NB4 (cell line): ENCODE measurements at regions not wholly inside any gene's neighbourhood (a gene's known extent, or its start where the extent isn't known, plus 50 kb on each side); places are given as distances from the start of the nearest gene placed in this dataset.

Experiments used
- DNase-seq: peaks from one replicate; pipeline ENCODE4 v3.0.0; 2010; ENCODE audit warnings: low read depth
- H3K4me3 ChIP-seq: one replicate; pipeline ENCODE4 v1.5.1; 2011; ENCODE audit warnings: mild to moderate bottlenecking, low read depth, low read length, moderate library complexity
- MYC ChIP-seq: IDR thresholded peaks from 2 replicates; pipeline ENCODE4 v1.6.1; 2011; ENCODE audit warnings: low read depth, low read length
- POLR2A ChIP-seq: IDR thresholded peaks from 2 replicates; pipeline ENCODE4 v1.6.1; 2011; ENCODE audit warnings: mild to moderate bottlenecking; ENCODE audit not compliant: insufficient read length; ENCODE audit errors: extremely low read depth
- TF ChIP-seq, protein P1 (sequence below): IDR thresholded peaks from 2 replicates; pipeline ENCODE4 v1.6.1; 2011; ENCODE audit warnings: low read depth, low read length
- TF ChIP-seq, protein P2 (sequence below): IDR thresholded peaks from one replicate; pipeline ENCODE4 v1.5.1; 2012; ENCODE audit warnings: low read depth, low read length

DNA sequence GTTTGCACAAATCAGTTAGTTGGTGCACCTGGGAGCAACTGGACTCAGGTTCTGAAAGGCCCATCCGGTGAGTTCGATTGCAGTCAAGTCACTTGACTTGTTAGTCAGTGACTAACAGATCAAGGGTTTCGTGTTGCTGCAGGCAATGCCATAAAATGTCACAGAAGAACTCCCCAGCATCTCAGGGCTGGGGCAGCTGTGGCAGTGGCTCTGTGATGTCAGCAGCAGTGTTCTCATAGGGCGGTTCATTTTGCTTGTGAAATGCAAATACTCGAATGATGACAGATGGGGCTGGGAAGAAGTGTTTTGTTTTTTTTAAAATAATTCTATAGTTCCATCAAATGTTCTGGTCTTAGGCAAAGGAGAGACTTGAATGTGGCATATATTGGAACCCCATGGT is 287.8 kb downstream of the LMX1A start:
- TF ChIP-seq, protein P1, sequence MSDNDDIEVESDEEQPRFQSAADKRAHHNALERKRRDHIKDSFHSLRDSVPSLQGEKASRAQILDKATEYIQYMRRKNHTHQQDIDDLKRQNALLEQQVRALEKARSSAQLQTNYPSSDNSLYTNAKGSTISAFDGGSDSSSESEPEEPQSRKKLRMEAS = no peak
- no peak for TF ChIP-seq POLR2A
- no peak for TF ChIP-seq MYC
- TF ChIP-seq, protein P2, sequence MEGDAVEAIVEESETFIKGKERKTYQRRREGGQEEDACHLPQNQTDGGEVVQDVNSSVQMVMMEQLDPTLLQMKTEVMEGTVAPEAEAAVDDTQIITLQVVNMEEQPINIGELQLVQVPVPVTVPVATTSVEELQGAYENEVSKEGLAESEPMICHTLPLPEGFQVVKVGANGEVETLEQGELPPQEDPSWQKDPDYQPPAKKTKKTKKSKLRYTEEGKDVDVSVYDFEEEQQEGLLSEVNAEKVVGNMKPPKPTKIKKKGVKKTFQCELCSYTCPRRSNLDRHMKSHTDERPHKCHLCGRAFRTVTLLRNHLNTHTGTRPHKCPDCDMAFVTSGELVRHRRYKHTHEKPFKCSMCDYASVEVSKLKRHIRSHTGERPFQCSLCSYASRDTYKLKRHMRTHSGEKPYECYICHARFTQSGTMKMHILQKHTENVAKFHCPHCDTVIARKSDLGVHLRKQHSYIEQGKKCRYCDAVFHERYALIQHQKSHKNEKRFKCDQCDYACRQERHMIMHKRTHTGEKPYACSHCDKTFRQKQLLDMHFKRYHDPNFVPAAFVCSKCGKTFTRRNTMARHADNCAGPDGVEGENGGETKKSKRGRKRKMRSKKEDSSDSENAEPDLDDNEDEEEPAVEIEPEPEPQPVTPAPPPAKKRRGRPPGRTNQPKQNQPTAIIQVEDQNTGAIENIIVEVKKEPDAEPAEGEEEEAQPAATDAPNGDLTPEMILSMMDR = no peak
- DNase-seq = no peak
- H3K4me3 ChIP-seq = no peak overlapping the region

DNA sequence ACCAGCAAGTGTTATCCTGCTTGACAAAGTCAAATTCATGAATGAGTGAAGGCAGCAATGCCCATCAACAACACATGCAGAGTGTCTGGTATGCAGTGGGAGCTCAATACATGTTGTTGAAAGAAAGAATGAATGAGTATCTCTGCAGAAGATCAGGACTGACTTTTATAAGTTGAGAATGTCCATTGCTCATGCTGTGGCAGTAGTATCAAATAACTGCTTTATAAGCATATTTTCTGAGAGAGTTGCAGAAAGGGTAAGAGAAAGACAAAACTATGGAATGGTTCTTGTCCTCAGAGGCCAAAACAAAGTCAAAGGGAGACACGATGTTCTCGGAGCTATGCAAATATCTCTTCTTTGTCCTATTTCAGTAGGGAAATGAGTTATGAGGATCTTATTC is 288.7 kb downstream of the LMX1A start:
- TF ChIP-seq, protein P1 = no peak
- TF ChIP-seq, protein P2 = no peak
- TF ChIP-seq MYC = no peak
- H3K4me3 ChIP-seq = no peak overlapping the region
- no peak for DNase-seq

DNA sequence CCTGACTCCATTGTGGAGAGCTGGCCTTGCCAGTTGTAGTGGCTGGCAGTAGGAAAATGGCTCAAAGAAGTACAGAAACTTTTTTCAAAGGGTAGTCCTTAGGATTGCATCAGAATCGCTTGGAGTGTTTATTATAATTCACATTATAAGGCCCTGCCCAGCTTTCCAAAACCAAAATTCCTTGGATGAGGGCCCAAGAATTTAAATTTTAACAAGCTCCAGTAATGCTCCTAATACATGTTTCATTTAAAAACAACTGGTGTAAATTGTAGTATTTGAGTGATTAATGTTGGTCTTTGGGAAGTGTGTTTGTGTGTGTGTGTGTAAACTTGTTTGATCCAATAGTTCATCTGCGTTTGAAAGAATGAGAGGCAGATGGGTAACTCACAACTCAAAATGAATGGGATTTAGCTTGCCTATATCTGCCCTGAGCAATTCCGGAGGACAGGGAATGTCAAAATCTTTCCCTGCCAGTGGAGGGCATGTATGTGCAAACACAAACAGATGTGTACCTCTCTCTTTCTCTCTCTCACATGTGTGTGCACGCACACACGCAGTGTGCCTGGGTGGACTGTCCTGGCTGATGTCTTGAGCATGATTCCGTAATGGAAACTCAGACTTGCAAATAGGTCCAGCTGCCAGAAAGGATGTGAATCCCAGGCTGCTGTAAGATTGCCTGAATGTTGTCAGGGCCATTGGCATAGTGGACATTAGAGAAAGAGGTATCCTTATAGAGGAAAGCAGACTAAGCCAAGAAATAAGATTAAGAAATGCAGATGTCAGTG is 293.1 kb downstream of the LMX1A start:
- DNase-seq = no peak
- TF ChIP-seq POLR2A = no peak
- H3K4me3 ChIP-seq = no peak overlapping the region

DNA sequence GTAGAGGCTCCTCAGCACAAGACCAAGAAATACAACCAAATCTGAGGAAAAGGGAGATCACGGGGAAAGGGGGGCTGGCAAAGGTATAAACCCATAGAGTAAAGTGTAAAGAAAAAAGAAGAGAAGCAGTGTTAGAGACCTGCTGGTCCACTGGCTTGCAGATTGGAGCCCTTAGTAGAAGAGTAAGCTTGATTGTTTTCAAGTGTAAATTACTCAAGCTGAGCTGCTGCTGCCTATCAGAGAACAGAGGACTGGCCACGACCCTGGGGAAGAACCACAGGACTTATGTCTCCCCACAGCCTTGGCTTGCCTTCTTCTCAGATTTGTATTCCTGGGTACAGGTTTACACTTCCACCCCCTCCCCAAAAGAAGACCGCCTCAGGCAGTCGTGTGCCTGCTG is 294.2 kb downstream of the LMX1A start:
- TF ChIP-seq POLR2A = no peak
- TF ChIP-seq, protein P1 = no peak
- TF ChIP-seq, protein P2 = no peak

DNA sequence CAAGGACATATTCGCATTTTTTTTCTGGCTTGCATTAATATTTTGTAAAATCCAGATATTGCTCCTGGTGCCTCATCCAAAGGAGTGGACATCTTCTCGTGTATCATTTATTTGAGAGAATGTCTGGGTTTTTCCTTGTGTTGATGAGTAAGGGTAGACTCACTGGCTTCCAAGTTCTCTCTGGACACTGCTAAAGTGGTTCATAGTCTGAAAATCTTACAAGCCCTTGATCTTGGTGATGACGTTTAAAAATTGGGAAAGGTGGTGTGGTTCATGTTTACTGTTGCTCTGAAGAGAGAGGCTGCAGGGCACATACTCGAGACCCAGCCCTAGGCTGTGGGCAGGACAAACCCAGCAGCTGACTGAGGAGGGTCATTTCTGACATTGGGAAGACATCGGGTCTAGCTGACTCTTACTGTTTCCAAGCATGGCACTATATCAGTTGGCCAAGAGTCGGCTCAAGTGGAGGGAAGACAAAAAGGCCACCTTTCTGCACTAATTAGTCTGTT is 296.2 kb downstream of the LMX1A start:
- no peak for DNase-seq
- H3K4me3 ChIP-seq = no peak overlapping the region
- TF ChIP-seq POLR2A (no peak), MYC (no peak)
- TF ChIP-seq, protein P1 = no peak
- TF ChIP-seq, protein P2 = no peak

More for the DNA sequence above, 294.2 kb downstream of the LMX1A start:
- H3K4me3 ChIP-seq = no peak overlapping the region
- no peak for DNase-seq

DNA sequence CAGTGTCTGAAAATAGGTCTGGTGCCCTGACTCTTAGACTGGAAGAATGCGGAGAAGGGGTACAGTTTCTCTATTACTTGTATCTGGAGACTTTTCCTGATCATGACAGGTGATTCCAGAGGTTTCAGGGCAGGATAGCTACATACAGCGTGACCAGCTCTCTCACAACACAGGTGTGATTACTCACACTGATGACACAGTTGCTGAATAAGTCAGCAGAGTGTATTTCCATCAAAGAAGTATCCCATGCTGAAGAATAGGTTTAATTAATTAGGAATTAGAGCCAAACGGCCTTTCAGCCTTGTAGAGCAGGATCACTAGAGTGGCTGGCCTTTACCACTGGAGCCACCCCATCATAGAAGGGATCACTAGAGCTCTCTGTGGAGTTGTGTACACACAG is 298.6 kb downstream of the LMX1A start:
- no peak overlapping the region for H3K4me3 ChIP-seq
- DNase-seq = no peak
- TF ChIP-seq, protein P1 = no peak
- TF ChIP-seq, protein P2 = no peak
- TF ChIP-seq POLR2A (no peak), MYC (no peak)
